ENCODE measurements at regions not wholly inside any gene's neighbourhood (a gene's known extent, or its start where the extent isn't known, plus 50 kb on each side); places are given as distances from the start of the nearest gene placed in this dataset.
A peak's percentile ranks its signal among the peaks of the same experiment; 100 is the strongest.

DNA sequence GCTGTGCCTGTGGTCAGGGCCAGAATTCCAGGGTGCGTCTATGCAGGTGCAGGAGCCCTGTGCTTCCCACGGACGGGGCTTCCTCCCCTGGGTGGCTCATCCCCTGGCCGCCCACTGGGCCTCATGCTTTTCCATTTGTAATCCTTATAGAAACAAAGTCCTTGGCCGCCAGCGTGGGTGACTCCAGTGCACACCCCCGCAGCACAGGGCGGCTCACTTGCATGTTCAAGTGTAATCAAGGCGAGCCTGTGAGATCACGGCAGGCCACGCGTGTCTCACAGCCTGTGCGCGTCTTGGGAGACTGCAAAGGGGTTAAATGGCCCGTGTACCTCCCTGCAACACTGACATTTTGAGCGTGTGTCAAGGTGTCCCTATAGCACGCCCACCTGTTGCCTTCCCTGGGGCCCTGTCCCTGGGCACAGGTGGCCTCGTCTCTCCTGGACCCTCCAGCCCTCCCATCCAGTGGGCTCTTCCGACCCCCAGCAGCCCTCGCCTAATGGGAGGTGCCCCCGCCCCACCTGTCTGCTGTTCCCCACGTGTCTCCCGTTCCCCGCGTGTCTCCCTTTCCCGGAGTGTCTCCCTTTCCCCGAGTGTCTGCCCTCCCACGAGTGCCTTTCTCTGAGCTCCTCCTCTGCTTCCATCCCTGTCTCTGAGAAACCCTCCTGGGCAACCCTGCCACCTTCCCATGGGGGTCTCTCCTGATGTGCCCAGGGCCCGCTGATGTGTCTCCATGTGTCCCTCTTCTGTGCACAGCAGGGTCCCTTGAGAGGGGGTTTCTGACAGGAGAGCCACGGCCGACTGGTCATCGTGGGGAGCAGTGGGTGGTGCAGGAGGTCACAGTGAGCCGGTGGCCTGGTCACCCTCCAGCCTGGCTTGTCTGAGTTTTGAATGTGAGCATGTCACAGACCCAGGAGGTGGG, 1215.3 kb downstream of the BRD1 start:
- DNase-seq (ENCODE audit: low spot score) (no peak), FAIRE-seq (no peak)

DNA sequence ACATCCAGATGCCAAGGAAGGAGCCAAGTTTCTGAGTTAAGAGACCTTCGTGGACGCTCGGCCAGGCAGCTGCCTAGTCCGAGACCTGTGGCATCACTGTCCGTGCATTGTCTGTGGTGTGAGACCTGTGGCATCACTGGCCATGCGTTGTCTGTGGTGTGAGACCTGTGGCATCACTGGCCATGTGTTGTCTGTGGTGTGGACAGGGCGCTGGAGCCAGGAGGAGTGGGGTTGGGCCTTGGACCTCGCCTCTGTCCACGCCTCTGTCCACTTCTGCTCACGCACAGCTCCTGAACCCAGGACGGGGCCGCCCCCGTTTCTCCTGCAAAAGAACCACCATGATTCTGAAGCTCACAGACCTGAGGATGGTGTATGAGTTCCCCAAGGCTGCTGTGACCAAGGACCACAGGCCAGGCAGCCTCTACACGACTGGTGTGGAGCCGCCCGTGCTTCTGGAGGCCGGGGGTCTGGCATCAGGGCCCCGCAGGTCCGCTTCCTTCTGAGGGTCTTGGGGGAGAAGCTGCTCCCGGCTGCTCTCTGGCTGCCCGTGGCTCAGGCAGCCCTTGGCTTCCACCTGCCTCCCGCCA, 1218.3 kb downstream of the BRD1 start:
- FAIRE-seq (no peak), DNase-seq (ENCODE audit: low spot score) (no peak)

DNA sequence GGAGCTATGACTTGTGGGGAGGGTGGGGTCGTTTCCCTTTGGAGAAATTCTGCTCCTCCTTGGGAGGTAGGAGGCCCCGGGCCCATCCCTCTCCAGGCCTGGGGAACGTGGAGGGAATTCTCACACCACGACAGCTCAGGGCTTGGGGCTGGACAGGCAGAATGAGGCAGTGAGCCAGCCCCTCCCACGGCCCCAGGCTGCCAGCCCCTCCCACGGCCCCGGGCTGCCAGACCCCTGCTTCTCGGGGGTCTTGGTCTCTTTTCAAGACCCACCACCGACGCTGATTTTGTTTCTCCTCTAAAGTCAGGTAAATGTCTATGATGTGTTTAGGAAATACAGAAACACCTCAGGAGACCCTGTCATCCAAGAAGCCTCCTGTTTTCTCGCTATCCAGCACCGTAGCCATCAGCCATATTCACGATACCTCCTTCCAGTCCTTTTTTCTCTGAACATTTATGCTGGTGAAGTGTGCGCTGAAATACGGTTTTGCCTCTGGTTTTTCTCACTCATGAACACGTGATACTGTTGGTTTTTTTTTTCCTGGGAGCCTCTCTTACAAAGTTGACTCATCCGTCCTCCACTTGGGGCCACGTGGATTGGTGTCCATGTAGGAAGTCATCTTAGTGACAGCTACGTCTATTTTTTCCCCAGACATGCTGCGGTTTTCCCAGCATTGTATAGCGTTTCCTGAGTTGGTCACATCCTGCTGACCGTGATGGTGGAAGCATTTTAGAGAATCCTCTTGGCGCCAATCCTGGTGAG, 1219.6 kb downstream of the BRD1 start:
- FAIRE-seq (no peak), DNase-seq (ENCODE audit: low spot score) (peak; percentile 89)

- FAIRE-seq (no peak), DNase-seq (ENCODE audit: low spot score) (no peak)
Measured at GRCh38 chr22:48606684-48607307, 1220.9 kb downstream of the BRD1 start.

DNA sequence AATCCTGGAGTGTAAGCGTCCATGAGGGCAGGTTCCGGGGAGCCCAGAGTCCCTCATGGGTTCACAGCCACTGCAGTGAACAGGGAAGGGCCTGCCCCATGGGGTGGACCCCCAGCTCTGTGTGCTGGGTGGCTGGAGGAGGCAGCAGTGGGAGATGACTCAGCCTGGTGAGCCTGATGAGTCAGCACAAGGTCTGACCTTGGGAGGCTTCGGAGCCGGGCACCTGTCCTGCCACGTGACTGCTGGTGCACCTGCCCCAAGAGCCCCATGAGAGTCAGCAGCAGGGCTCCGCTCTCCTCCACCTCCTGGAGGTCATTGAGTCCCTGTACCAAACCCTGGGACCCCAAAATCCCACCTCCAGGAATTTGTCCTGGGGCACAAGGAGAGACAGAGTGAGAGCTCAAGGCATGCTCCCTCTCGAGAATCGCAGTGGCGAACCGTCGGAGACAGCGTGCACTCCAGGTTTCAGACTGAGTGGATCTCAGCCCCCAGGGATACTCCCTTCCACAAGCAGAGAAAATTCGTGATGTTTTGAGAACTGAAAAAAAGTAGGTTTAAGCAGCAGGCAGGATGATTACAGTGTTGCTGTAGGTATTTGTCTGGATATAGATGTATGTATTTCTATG, 1221.7 kb downstream of the BRD1 start:
- FAIRE-seq (peak; percentile 56), DNase-seq (ENCODE audit: low spot score) (peak; percentile 95)

- DNase-seq (ENCODE audit: low spot score): no peak
- FAIRE-seq: peak; percentile 100
Measured at GRCh38 chr22:48605125-48605524, 1222.5 kb downstream of the BRD1 start.

DNA sequence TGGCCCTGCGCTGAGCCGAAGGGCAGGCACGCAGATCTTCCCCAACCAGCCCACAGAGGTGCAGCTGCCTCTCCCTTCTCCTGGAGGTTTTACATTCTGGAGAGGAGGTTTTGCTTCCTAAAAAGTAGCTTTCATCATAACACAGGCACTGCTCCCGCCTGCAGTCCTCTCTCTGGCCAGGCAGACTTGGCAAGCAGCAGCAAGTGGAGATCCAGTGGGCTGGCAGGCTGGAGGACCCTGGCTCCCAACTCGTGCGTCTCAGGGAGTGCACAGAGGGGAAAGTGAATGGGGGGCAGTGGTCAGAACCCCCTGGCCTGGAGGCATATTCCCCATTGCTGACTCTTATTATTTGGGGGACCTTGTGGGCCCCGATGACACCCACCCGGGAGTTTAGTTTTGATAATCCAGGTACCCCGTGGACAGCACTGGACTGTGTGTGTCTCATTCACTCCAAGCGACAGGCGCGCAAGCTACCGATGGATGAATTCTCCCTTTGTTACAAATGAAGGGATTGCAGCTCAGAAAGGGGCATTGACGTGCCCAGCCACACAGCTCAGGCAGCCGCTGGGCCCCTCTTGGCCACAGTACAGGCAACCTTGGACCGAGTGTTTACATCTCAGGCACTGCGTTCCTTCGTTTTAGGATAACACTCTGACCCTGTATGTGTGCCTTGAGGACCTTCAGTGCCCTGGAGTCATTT, 1223.9 kb downstream of the BRD1 start:
- DNase-seq (ENCODE audit: low spot score) (no peak), FAIRE-seq (no peak)

DNA sequence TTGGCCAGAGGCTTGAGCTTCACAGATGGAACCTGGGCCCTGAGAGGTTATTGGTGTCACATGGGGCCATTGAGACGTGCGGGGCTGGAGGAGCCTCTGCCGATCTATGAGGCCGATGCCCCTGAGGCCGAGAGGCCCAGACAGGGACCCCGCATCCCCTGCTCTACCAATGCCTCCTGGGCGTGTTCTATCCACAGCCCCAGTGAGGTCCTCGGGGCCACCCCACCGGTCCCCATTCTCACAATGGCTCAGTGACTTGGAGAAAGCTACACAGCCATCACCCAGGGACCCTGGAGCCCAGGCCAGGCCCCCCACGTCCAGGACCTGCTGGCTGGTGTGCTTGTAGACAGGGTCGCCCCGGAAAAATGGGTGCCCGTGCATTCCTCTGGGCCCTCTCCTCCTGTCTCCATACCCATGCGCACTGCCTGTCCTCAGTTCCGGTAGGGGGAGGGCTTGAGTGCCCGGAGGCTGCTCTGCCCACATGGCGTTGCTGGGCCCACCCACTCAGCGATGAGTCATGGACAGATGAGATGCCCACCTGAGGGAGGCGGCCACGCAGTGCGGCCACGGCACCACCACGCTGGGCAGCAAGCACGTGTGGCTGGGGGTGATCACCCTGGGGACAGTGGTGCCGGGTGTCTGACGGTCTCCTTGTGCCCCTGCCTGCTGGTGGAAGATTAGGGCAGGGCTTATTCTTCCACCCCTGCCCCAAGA, 1224.7 kb downstream of the BRD1 start:
- FAIRE-seq: peak; percentile 73
- no peak for DNase-seq (ENCODE audit: low spot score)

- FAIRE-seq: no peak
- no peak for DNase-seq (ENCODE audit: low spot score)
Measured at GRCh38 chr22:48600681-48601080, 1227.0 kb downstream of the BRD1 start.

DNA sequence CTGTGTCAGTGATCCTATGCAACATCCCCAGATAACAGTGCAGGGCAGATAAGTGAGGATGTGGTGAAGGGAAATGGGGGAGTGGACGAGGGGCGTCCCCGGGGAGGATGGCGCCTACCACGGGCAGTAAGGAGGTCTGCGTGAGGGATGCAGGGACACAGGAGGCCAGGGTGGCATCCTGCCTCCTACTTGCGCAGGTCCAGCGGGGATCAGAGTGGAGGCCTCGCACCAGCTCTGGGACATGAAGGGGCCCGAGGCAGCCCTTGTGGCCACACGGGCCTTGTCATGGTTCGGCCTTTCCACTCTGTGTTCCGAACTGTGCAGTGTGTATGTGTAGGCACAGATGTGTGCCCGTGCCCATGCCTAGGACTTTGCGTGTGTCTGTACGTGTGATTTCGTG, 1227.5 kb downstream of the BRD1 start:
- DNase-seq (ENCODE audit: low spot score): no peak
- FAIRE-seq: no peak

DNA sequence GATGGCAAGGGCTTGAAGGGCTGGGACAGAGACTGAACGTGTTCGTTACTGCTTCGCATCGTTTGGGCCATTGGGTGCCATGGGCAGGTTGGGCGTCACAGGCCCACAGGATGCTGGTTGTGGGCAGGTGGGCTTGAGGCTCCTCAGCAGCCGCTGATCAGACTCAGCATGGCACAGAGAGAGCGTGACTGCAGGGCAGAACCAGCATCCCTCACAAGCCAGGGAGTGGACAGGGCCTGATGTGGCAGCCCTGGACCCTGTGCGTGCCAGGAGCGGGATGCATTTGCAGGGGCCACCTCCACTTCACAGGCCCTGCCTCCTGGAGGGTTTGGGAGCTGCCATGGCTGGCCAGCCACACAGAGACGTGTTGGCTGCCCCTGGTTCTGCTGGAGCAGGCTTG, 1228.3 kb downstream of the BRD1 start:
- no peak for DNase-seq (ENCODE audit: low spot score)
- no peak for FAIRE-seq

DNA sequence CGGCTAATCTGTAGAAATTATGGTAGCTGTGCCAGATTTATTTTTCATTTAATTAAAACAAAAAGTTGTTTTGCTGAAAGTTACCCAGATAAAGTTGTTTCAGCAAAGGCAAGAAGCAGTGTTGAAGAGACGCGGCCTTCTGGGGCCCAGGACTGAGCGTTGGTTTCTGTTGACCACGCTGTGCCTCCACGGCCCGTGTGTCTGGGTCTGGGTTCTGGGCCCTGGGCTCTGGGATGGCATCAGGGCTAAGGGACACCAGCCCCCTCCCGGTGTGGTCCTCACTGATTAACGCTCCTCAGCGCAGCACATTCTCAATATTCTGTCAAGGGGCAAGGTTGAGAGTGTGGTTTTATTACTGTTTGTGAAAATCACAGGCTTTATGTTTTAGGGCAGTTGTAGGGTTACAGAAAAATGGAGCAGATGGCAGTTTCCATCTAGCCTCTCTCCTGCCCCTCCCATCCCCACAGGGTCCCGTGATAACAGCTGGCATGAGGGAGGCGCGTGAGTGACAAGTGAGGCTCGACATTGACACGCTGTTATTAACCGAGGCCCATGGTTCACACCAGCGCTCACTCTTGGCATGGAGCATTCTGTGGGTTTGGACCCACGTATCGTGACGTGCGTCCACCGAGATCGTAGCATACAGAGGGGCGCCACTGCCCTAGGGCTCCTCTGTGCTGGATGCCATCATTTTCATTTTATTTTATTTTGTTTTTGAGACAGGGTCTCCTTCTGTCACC, 1231.4 kb downstream of the BRD1 start:
- FAIRE-seq: no peak
- DNase-seq (ENCODE audit: low spot score): no peak

DNA sequence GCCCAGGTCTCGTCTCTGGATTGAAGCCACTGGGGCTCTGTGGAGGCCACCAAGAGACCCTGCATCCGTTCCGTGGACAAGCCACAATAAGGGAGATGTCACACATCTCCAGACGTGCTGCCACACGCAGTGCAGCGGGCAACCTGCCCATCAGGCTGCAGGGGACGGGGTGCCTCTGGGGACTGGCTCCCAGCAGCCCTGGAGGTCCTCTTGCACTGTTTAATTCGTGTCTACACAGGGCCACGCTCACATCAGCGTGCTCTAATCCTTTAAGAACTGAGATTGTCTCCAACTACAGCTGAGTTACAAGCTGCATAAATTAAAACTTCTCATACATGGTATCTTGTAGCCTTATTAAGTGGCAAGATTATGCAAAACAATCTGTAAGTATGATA, 1232.2 kb downstream of the BRD1 start:
- FAIRE-seq (no peak), DNase-seq (ENCODE audit: low spot score) (no peak)

- DNase-seq (ENCODE audit: low spot score) (no peak), FAIRE-seq (no peak)
Measured at GRCh38 chr22:48594757-48595510, 1232.7 kb downstream of the BRD1 start.

DNA sequence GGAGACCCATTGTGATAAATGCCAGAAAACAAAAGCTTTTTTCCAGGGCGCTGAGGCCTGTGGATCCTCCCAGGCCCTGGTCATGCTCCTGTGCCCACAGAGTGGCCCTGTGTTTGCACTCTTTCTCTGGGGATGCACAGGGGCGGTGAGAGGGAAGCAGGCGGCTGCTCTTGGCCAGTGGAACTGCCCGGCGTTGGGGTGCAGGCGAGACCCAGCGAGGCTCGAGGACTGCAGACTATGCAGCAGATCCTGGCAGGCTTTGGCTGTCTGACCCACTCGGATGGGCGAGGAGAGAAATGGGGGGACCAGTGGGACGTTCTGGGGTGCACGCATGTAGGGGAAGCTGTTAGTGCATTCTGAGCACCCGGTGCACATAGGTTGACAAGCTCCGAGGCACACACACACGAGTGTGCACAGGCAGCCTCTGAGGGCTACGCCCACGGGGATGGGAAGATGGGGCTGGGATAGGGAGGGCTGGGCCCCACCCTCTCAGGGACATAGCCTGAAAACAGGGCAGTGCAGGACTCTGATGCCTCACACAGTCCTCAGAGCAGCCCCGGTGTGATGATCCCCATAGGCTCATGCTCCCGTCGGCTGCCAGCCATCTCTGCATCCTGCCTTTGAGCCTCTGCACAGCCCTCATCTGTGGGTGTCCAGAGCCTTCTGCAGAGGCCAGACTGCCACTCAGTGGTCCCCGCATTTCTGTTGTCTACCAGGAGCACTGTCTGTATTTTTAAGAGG, 1233.5 kb downstream of the BRD1 start:
- DNase-seq (ENCODE audit: low spot score): no peak
- FAIRE-seq: no peak

- no peak for FAIRE-seq
- no peak for DNase-seq (ENCODE audit: low spot score)
Measured at GRCh38 chr22:48593551-48593950, 1234.1 kb downstream of the BRD1 start.

GRCh38 chr22:48592931-48593330, 1234.7 kb downstream of the BRD1 start:
- FAIRE-seq (no peak), DNase-seq (ENCODE audit: low spot score) (no peak)

DNA sequence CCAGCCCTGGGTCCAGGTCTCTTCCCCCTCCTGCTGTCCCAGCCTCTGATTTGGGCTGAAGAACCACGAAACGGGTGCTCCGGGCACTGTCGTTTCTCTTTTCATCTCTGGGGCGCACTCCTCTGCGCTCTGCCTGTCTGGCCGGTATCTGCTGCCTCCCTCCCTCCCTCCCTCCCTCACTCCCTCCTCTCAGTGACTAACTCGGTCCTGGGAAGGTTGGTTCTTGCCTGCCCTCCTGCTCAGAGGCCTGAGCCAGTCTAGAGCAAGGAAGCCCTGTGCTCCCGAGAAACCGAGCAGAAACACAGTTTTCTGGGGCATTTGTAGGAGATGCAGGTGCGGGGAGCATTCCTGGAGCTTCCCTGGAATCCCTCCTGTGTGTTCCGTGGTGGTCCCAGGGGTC, 1235.2 kb downstream of the BRD1 start:
- DNase-seq (ENCODE audit: low spot score) (no peak), FAIRE-seq (no peak)
